ENCODE measurements at regions not wholly inside any gene's neighbourhood (a gene's known extent, or its start where the extent isn't known, plus 50 kb on each side); places are given as distances from the start of the nearest gene placed in this dataset.

DNA sequence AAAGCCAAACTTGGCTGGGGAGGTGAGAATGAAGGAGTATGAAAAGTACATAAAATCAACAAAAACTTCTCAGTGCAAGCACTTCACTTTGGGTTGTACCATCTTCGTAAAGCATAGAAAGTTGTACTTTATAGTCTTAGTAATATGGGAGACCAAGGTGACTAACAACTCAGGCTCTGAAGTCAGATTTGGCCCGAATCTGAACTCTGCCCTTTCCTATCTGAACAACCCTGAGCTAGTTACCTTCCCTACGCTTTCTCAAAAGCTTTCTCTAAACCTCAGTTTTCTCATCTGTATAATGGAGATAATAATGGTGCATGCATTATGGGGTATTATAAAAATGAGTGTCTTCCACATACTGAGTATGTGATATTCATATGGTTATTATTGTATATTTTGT is 285.4 kb upstream of the UMPS start:
- no peaks in the 10 kb centered on the region for H3K9me3 ChIP-seq (ENCODE audit: low read length)
- no peak overlapping the region for H3K4me2 ChIP-seq (ENCODE audit: low read depth, low read length)
- ChIA-PET CTCF (ENCODE audit: low intra/inter-chr PET ratio, low total read pairs) (no interaction called here), POLR2A (no interaction called here)
- no peak overlapping the region for H2AFZ ChIP-seq (ENCODE audit: low read length)
- no peak for ATAC-seq
- H3K27ac ChIP-seq (ENCODE audit: extremely low read length, insufficient read depth, low read length) = no peak overlapping the region
- no peak overlapping the region for H3K4me3 ChIP-seq (replicated peaks in 1 of 3; ENCODE audit: insufficient read depth in 1 of 3, low read depth in 2 of 3, low read length in 3 of 3)
- in situ Hi-C loops (cut with HindIII; ENCODE audit: extremely low pct_ligation_motif_present, low pct_unique_long_range_greater_than_20kb) (no loop called here), intact Hi-C loops (cut with micrococcal nuclease; ENCODE audit: unreplicated experiment) (no loop called here)
- no peaks in the 10 kb centered on the region for H3K4me1 ChIP-seq (ENCODE audit: insufficient read depth, low read length)
- no TSS peak for BruUV-seq (replicated peaks)
- H3K9ac ChIP-seq (ENCODE audit: insufficient read depth, low read depth, low read length) = no peak overlapping the region
- no peaks in the 10 kb centered on the region; a peak in 2 of 5 replicates for H3K27me3 ChIP-seq (ENCODE audit: control insufficient read depth in 1 of 2, insufficient read depth in 2 of 2, low read length in 2 of 2)
- no peak for TF ChIP-seq ZNF776 (CRISPR knock-in tag; IDR thresholded peaks at IDR 0.05)
- no peak for TF ChIP-seq ZNF337 (CRISPR knock-in tag; IDR thresholded peaks at IDR 0.05; ENCODE audit: borderline replicate concordance, low read depth)
- TF ChIP-seq ATAD3A (CRISPR knock-in tag; IDR thresholded peaks at IDR 0.05) = no peak
- TF ChIP-seq GZF1 (CRISPR knock-in tag; IDR thresholded peaks at IDR 0.05) = no peak
- TF ChIP-seq, protein P1, sequence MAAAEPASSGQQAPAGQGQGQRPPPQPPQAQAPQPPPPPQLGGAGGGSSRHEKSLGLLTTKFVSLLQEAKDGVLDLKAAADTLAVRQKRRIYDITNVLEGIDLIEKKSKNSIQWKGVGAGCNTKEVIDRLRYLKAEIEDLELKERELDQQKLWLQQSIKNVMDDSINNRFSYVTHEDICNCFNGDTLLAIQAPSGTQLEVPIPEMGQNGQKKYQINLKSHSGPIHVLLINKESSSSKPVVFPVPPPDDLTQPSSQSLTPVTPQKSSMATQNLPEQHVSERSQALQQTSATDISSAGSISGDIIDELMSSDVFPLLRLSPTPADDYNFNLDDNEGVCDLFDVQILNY (CRISPR knock-in tag; conservative IDR thresholded peaks at IDR 0.05) = no peak
- TF ChIP-seq ZFX (CRISPR knock-in tag; IDR thresholded peaks at IDR 0.05; ENCODE audit: low read depth) = no peak
- TF ChIP-seq ZMYM4 (CRISPR knock-in tag; IDR thresholded peaks at IDR 0.05) = no peak
- TF ChIP-seq, protein P2, sequence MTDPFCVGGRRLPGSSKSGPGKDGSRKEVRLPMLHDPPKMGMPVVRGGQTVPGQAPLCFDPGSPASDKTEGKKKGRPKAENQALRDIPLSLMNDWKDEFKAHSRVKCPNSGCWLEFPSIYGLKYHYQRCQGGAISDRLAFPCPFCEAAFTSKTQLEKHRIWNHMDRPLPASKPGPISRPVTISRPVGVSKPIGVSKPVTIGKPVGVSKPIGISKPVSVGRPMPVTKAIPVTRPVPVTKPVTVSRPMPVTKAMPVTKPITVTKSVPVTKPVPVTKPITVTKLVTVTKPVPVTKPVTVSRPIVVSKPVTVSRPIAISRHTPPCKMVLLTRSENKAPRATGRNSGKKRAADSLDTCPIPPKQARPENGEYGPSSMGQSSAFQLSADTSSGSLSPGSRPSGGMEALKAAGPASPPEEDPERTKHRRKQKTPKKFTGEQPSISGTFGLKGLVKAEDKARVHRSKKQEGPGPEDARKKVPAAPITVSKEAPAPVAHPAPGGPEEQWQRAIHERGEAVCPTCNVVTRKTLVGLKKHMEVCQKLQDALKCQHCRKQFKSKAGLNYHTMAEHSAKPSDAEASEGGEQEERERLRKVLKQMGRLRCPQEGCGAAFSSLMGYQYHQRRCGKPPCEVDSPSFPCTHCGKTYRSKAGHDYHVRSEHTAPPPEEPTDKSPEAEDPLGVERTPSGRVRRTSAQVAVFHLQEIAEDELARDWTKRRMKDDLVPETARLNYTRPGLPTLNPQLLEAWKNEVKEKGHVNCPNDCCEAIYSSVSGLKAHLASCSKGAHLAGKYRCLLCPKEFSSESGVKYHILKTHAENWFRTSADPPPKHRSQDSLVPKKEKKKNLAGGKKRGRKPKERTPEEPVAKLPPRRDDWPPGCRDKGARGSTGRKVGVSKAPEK (CRISPR knock-in tag; IDR thresholded peaks at IDR 0.05; ENCODE audit: borderline replicate concordance) = no peak
- no peak for FAIRE-seq
- no peaks in the 10 kb centered on the region for H4K20me1 ChIP-seq (ENCODE audit: insufficient read depth, low read length)
- no peaks in the 10 kb centered on the region for H3K79me2 ChIP-seq (ENCODE audit: insufficient read depth, low read length)
- WGBS (ENCODE audit: low lambda C conversion rate) = 4% methylated on average over 3 of the region's 3 CpGs
- DNase-seq (ENCODE audit: low spot score) = no peak
- no peaks in the 10 kb centered on the region for H3K36me3 ChIP-seq (replicated peaks in 1 of 2; ENCODE audit: control insufficient read depth in 1 of 2, insufficient read depth in 2 of 2, low read length in 2 of 2)

Data from HepG2 (cell line).